IMR-90 (cell line): ENCODE measurements at regions not wholly inside any gene's neighbourhood (a gene's known extent, or its start where the extent isn't known, plus 50 kb on each side); places are given as distances from the start of the nearest gene placed in this dataset.

Experiments used
- ATAC-seq: fragments of 200-7000 bp; cut with Tn5 transposase; 2 replicates; pipeline ENCODE4 v1.9.1; 2020; ENCODE audit warnings: low read depth, mild to moderate bottlenecking, moderate library complexity
- BruUV-seq: library from RNA; stranded (reverse); fragments of 400-500 nt; replicated peaks from 2 replicates; lab custom pipeline; 2021; lab: Mats Ljungman, UMichigan
- CTCF ChIA-PET: fragments of 300-600 bp; formaldehyde crosslinking; extraction: SDS; loops from one replicate; lab custom pipeline; 2021; ENCODE audit warnings: antibody characterized with exemption; lab: Yijun Ruan, JAX
- POLR2A ChIA-PET: fragments of 300-600 bp; sonication (Branson Sonifier 250); formaldehyde crosslinking; loops from one replicate; lab custom pipeline; 2022; ENCODE audit warnings: antibody characterized with exemption; ENCODE audit not compliant: unreplicated experiment; lab: Charles Lee
- DNase-seq: peaks from one replicate; pipeline ENCODE4 v3.0.0; 2013
- H2AFZ ChIP-seq: replicated peaks from 2 replicates; pipeline ENCODE3; 2013; ENCODE audit warnings: low read length, mild to moderate bottlenecking; ENCODE audit not compliant: poor library complexity
- H2AK5ac ChIP-seq: 2 replicates; pipeline ENCODE4 v1.6.1; 2013; ENCODE audit warnings: low read depth, low read length, inconsistent platforms
- H2AK9ac ChIP-seq: replicated peaks from 2 replicates; pipeline ENCODE3; 2013; ENCODE audit warnings: mild to moderate bottlenecking, low read depth, low read length, moderate library complexity; ENCODE audit not compliant: poor library complexity
- H2BK120ac ChIP-seq: 2 replicates; pipeline ENCODE4 v1.6.1; 2013; ENCODE audit warnings: low read depth, low read length, inconsistent platforms
- H2BK15ac ChIP-seq: 3 replicates; pipeline ENCODE4 v1.6.1; 2013; ENCODE audit warnings: low read depth, low read length, inconsistent platforms
- H2BK20ac ChIP-seq: 2 replicates; pipeline ENCODE4 v1.6.1; 2013; ENCODE audit warnings: low read depth, mild to moderate bottlenecking, inconsistent platforms, low read length, moderate library complexity
- H2BK5ac ChIP-seq: 2 replicates; pipeline ENCODE4 v1.6.1; 2013; ENCODE audit warnings: mild to moderate bottlenecking, low read depth, low read length, inconsistent platforms; ENCODE audit not compliant: poor library complexity, severe bottlenecking
- H3K14ac ChIP-seq: replicated peaks from 2 replicates; pipeline ENCODE4 v1.6.1; 2013; ENCODE audit warnings: low read depth, low read length, inconsistent platforms
- H3K18ac ChIP-seq: 2 replicates; pipeline ENCODE4 v1.6.1; 2013; ENCODE audit warnings: low read depth, low read length, control low read depth
- H3K23ac ChIP-seq: 2 replicates; pipeline ENCODE4 v1.6.1; 2013; ENCODE audit warnings: low read depth, low read length, inconsistent platforms
- H3K27ac ChIP-seq: 2 replicates; pipeline ENCODE4 v1.5.1; 2013; ENCODE audit warnings: mild to moderate bottlenecking, control low read depth, low read length; ENCODE audit not compliant: insufficient read depth
- H3K27me3 ChIP-seq: 2 replicates; pipeline ENCODE4 v1.6.1; 2013; ENCODE audit warnings: low read length; ENCODE audit not compliant: control insufficient read depth, insufficient read depth
- H3K36me3 ChIP-seq: 2 replicates; pipeline ENCODE4 v1.6.1; 2013; ENCODE audit warnings: low read length, mixed read lengths; ENCODE audit not compliant: control insufficient read depth, insufficient read depth
- H3K4ac ChIP-seq: 2 replicates; pipeline ENCODE4 v1.6.1; 2013; ENCODE audit warnings: low read depth, low read length, inconsistent platforms
- H3K4me1 ChIP-seq: 2 replicates; pipeline ENCODE4 v1.6.1; 2013; ENCODE audit warnings: low read length, mixed read lengths; ENCODE audit not compliant: control insufficient read depth, insufficient read depth
- H3K4me2 ChIP-seq: 2 replicates; pipeline ENCODE4 v1.6.1; 2013; ENCODE audit warnings: low read depth, mild to moderate bottlenecking, control low read depth, low read length, moderate library complexity
- H3K4me3 ChIP-seq: 2 replicates; pipeline ENCODE4 v1.5.1; 2013; ENCODE audit warnings: low read depth, mild to moderate bottlenecking, control low read depth, low read length, moderate library complexity; ENCODE audit not compliant: insufficient read depth
- H3K56ac ChIP-seq: 2 replicates; pipeline ENCODE4 v1.6.1; 2013; ENCODE audit warnings: low read length, inconsistent platforms; ENCODE audit not compliant: insufficient read depth; ENCODE audit errors: extremely low read depth
- H3K79me1 ChIP-seq, 2 experiments: 2 replicates each; pipeline ENCODE4 v1.6.1; 2013; ENCODE audit warnings: low read length in 2 of 2, inconsistent platforms in 1 of 2, low read depth in 1 of 2
- H3K9ac ChIP-seq: 2 replicates; pipeline ENCODE4 v1.6.1; 2013; ENCODE audit warnings: low read depth, low read length, control low read depth
- H3K9me1 ChIP-seq: 2 replicates; pipeline ENCODE4 v1.6.1; 2013; ENCODE audit warnings: low read length, inconsistent platforms; ENCODE audit not compliant: insufficient read depth
- H3K9me3 ChIP-seq: 2 replicates; pipeline ENCODE4 v1.6.1; 2013; ENCODE audit warnings: low read length; ENCODE audit not compliant: control insufficient read depth, insufficient read depth
- H4K20me1 ChIP-seq: 2 replicates; pipeline ENCODE4 v1.6.1; 2013; ENCODE audit warnings: low read length, inconsistent platforms; ENCODE audit not compliant: insufficient read depth
- H4K5ac ChIP-seq: 2 replicates; pipeline ENCODE4 v1.6.1; 2013; ENCODE audit warnings: mild to moderate bottlenecking, low read depth, low read length, control low read depth
- H4K8ac ChIP-seq, 2 experiments: 2 replicates each; pipeline ENCODE4 v1.6.1; 2013; ENCODE audit warnings: low read depth in 2 of 2, low read length in 2 of 2, control low read depth in 1 of 2, inconsistent platforms in 1 of 2
- H4K91ac ChIP-seq: 2 replicates; pipeline ENCODE4 v1.6.1; 2013; ENCODE audit warnings: low read depth, low read length, inconsistent platforms; ENCODE audit not compliant: insufficient read depth
- BHLHE40 ChIP-seq: fragments of 150-350 bp; IDR thresholded peaks from 2 replicates; pipeline ENCODE4 v1.6.1; 2016; ENCODE audit warnings: mild to moderate bottlenecking, low read depth, low read length
- CEBPB ChIP-seq: IDR thresholded peaks from 2 replicates; pipeline ENCODE4 v1.6.1; 2012; ENCODE audit warnings: low read depth, low read length, improper control_type of control experiment
- MAZ ChIP-seq: IDR thresholded peaks from 2 replicates; pipeline ENCODE4 v1.6.1; 2012; ENCODE audit warnings: low read depth, mild to moderate bottlenecking, low read length, improper control_type of control experiment, moderate library complexity, borderline replicate concordance
- MXI1 ChIP-seq: IDR thresholded peaks from 2 replicates; pipeline ENCODE4 v1.6.1; 2012; ENCODE audit warnings: low read depth, mild to moderate bottlenecking, low read length, moderate library complexity, borderline replicate concordance
- NFE2L2 ChIP-seq: fragments of 150-350 bp; IDR thresholded peaks from 2 replicates; pipeline ENCODE4 v1.6.1; 2016; ENCODE audit warnings: low read depth, mild to moderate bottlenecking, low read length
- POLR2A ChIP-seq: IDR thresholded peaks from 2 replicates; pipeline ENCODE4 v1.6.1; 2012; ENCODE audit warnings: mild to moderate bottlenecking, low read depth, low read length
- RAD21 ChIP-seq: IDR thresholded peaks from 2 replicates; pipeline ENCODE4 v1.6.1; 2012; ENCODE audit warnings: low read length, improper control_type of control experiment
- RFX5 ChIP-seq: IDR thresholded peaks from 2 replicates; pipeline ENCODE4 v1.8.0; 2012; ENCODE audit warnings: low read depth, mild to moderate bottlenecking, low read length, moderate library complexity
- SMC3 ChIP-seq: fragments of 150-350 bp; IDR thresholded peaks from 2 replicates; pipeline ENCODE4 v1.6.1; 2016; ENCODE audit warnings: low read depth, mild to moderate bottlenecking, antibody characterized with exemption, low read length, moderate library complexity
- WGBS, 2 experiments: methylation state at CpG; one replicate each; pipeline versions ENCODE4 v1.1.5 to v1.1.7; 2013; ENCODE audit warnings: missing lambda C conversion rate in 2 of 2; ENCODE audit not compliant: insufficient read length in 1 of 2; ENCODE audit errors: extremely low coverage in 2 of 2; 5-methylcytosine and 5-hydroxymethylcytosine counted together
- dilution Hi-C: fragments of 300-500 bp; cut with HindIII; formaldehyde crosslinking; loops from one replicate; pipeline ENCODE4 v1.14.3; 2018; ENCODE audit warnings: low sequenced_read_pairs; ENCODE audit not compliant: unreplicated experiment
- in situ Hi-C: fragments of 300-500 bp; cut with MboI; formaldehyde crosslinking; loops from 3 replicates; pipeline ENCODE4 v1.14.3; 2019; ENCODE audit warnings: low sequenced_read_pairs, inconsistent platforms, mixed read lengths
- intact Hi-C: fragments of 100-400 bp; cut with micrococcal nuclease; formaldehyde crosslinking; loops from 2 replicates; pipeline ENCODE4 v1.10.0; 2022
- TF ChIP-seq, protein P1 (sequence below): conservative IDR thresholded peaks from 2 replicates; pipeline ENCODE4 v1.5.1; 2012; ENCODE audit warnings: mild to moderate bottlenecking, low read depth, low read length, improper control_type of control experiment
- TF ChIP-seq, protein P2 (sequence below): fragments of 150-350 bp; IDR thresholded peaks from 2 replicates; pipeline ENCODE4 v1.6.1; 2017; ENCODE audit warnings: mild to moderate bottlenecking, antibody characterized with exemption, low read length, low read depth
- TF ChIP-seq, protein P3 (sequence below): fragments of 150-350 bp; IDR thresholded peaks from 2 replicates; pipeline ENCODE4 v1.6.1; 2016; ENCODE audit warnings: low read depth, mild to moderate bottlenecking, low read length, moderate library complexity, borderline replicate concordance

DNA sequence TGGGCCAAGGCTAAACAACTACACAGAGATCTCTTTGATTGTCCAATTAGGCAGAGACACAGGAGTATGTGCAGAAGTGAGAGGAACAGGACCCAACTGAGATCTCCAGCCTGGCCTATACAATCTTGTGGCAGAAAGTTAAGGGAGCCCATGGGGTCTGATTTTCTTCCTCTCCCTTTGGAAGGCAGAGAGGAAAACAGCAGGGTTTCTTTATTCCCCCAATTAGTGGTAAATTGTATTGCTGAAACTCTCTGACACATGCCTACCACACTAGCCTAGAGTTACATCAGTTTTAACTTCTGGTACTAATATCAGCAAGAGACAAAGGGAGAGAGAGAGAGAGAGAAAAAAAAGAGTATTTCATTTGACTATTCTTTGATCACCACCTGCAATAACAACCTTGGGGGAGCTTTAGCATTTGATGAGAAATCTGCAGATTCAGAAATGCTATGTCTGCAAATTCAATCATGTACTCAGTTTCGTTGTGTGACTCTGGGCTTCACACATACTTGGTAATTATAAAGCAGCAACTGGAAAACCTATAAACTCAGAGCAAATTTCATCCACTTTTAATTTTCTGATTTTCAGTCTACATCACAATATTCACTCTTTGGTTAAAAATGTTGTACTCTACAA is 260.3 kb upstream of the SPTLC3 start:
- Histone ChIP-seq H2AK9ac (no peak overlapping the region), H3K4me1 (no peaks in the 10 kb centered on the region), H3K23ac (no peak overlapping the region), H3K9ac (no peak overlapping the region), H2AFZ (no peak overlapping the region), H3K4ac (no peak overlapping the region), H3K9me3 (peaks cover 13% of the 10 kb centered on the region), H2BK20ac (no peak overlapping the region), H2BK120ac (no peak overlapping the region), H3K27me3 (no peaks in the 10 kb centered on the region), H3K14ac (no peak overlapping the region), H4K20me1 (no peaks in the 10 kb centered on the region), H3K9me1 (no peaks in the 10 kb centered on the region), H3K79me1 (no peaks in the 10 kb centered on the region), H3K4me2 (no peak overlapping the region), H4K8ac (no peak overlapping the region), H3K36me3 (no peaks in the 10 kb centered on the region), H3K18ac (no peak overlapping the region), H2BK15ac (no peak overlapping the region), H3K27ac (no peak overlapping the region), H3K56ac (no peak overlapping the region), H4K5ac (no peak overlapping the region), H2AK5ac (no peak overlapping the region), H3K4me3 (no peak overlapping the region), H4K91ac (no peak overlapping the region), H2BK5ac (no peak overlapping the region)
- TF ChIP-seq SMC3 (no peak), MAZ (no peak), RAD21 (no peak), RFX5 (no peak), BHLHE40 (no peak), NFE2L2 (no peak), MXI1 (no peak), CEBPB (no peak), POLR2A (no peak)
- TF ChIP-seq, protein P1, sequence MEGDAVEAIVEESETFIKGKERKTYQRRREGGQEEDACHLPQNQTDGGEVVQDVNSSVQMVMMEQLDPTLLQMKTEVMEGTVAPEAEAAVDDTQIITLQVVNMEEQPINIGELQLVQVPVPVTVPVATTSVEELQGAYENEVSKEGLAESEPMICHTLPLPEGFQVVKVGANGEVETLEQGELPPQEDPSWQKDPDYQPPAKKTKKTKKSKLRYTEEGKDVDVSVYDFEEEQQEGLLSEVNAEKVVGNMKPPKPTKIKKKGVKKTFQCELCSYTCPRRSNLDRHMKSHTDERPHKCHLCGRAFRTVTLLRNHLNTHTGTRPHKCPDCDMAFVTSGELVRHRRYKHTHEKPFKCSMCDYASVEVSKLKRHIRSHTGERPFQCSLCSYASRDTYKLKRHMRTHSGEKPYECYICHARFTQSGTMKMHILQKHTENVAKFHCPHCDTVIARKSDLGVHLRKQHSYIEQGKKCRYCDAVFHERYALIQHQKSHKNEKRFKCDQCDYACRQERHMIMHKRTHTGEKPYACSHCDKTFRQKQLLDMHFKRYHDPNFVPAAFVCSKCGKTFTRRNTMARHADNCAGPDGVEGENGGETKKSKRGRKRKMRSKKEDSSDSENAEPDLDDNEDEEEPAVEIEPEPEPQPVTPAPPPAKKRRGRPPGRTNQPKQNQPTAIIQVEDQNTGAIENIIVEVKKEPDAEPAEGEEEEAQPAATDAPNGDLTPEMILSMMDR = no peak
- TF ChIP-seq, protein P2, sequence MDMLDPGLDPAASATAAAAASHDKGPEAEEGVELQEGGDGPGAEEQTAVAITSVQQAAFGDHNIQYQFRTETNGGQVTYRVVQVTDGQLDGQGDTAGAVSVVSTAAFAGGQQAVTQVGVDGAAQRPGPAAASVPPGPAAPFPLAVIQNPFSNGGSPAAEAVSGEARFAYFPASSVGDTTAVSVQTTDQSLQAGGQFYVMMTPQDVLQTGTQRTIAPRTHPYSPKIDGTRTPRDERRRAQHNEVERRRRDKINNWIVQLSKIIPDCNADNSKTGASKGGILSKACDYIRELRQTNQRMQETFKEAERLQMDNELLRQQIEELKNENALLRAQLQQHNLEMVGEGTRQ = no peak
- TF ChIP-seq, protein P3, sequence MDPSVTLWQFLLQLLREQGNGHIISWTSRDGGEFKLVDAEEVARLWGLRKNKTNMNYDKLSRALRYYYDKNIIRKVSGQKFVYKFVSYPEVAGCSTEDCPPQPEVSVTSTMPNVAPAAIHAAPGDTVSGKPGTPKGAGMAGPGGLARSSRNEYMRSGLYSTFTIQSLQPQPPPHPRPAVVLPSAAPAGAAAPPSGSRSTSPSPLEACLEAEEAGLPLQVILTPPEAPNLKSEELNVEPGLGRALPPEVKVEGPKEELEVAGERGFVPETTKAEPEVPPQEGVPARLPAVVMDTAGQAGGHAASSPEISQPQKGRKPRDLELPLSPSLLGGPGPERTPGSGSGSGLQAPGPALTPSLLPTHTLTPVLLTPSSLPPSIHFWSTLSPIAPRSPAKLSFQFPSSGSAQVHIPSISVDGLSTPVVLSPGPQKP = no peak
- DNase-seq (no peak), ATAC-seq (no peak)
- in situ Hi-C loops (no loop called here), intact Hi-C loops (no loop called here), dilution Hi-C loops (no loop called here)
- no TSS peak for BruUV-seq
- WGBS, 2 experiments = no CpG with 5 or more reads among the region's 1 CpG
- CTCF ChIA-PET = no interaction called here
- POLR2A ChIA-PET = no interaction called here
